Gastrocnemius medialis (tissue), 4 donors: ENCODE measurements at regions not wholly inside any gene's neighbourhood (a gene's known extent, or its start where the extent isn't known, plus 50 kb on each side); places are given as distances from the start of the nearest gene placed in this dataset.

Source experiments
- ATAC-seq, 2 donors: fragments of 150-250 bp; one replicate each; pipeline ENCODE4 v1.9.1; 2016
- DNase-seq, 2 donors: peaks; one replicate each; pipeline ENCODE4 v3.0.0-alpha.2; 2019
- H3K27ac ChIP-seq, 4 donors: fragments of 200-600 bp; sonication (generic); 1 replicate in 1 of 4; 2 replicates in 3 of 4; pipeline ENCODE4 v1.5.1; 2016 to 2018; ENCODE audit warnings: mild to moderate bottlenecking in 2 of 4, moderate library complexity in 1 of 4
- H3K27me3 ChIP-seq, 3 donors: fragments of 200-600 bp; sonication (generic) in 2 of 3; 1 replicate in 1 of 3; 2 replicates in 2 of 3; pipeline versions ENCODE4 v1.5.1 to v1.6.0; 2016 to 2019; ENCODE audit warnings: mild to moderate bottlenecking in 1 of 3, moderate library complexity in 1 of 3
- H3K36me3 ChIP-seq, 2 donors: fragments of 200-600 bp; sonication (generic) in 1 of 2; one replicate each; pipeline ENCODE4 v1.5.1; 2017 to 2018
- H3K4me1 ChIP-seq, 2 donors: fragments of 200-600 bp; sonication (generic) in 1 of 2; one replicate each; pipeline ENCODE4 v1.5.1; 2016 to 2017; ENCODE audit warnings: mild to moderate bottlenecking in 2 of 2
- H3K4me3 ChIP-seq, 4 donors: fragments of 200-600 bp; sonication (generic) in 3 of 4; 1 replicate in 1 of 4; 2 replicates in 3 of 4; pipeline ENCODE4 v1.5.1; 2016 to 2019; ENCODE audit warnings: mild to moderate bottlenecking in 2 of 4
- H3K9me3 ChIP-seq, 3 donors: fragments of 200-600 bp; sonication (generic) in 2 of 3; 1 replicate in 1 of 3; 2 replicates in 2 of 3; pipeline ENCODE4 v1.5.1; 2016 to 2019
- POLR2A ChIP-seq, 2 donors: fragments of 450-650 bp; IDR thresholded peaks; one replicate each; pipeline ENCODE4 v1.6.1; 2017; ENCODE audit warnings: antibody characterized with exemption in 2 of 2, mild to moderate bottlenecking in 2 of 2, moderate library complexity in 2 of 2
- in situ Hi-C, 4 donors: fragments of 200-750 bp; cut with MboI; loops; one replicate each; pipeline versions ENCODE4 v1.15.0 to v1.8.0; 2017; ENCODE audit warnings: low sequenced_read_pairs in 4 of 4
- intact Hi-C: fragments of 100-400 bp; cut with DNase I; formaldehyde crosslinking; loops from one replicate; pipeline ENCODE4 v1.15.1; 2023; ENCODE audit warnings: low total_unique reads
- TF ChIP-seq, protein P1 (sequence below), 5 experiments: fragments of 450-650 bp in 3 of 5; fragments of 200-600 bp in 2 of 5; sonication (generic) in 2 of 5; IDR thresholded peaks in 4 of 5; conservative IDR thresholded peaks in 1 of 5; 1 replicate in 4 of 5; 2 replicates in 1 of 5; pipeline ENCODE4 v1.5.1; 2016 to 2019; ENCODE audit warnings: antibody characterized with exemption in 5 of 5, mild to moderate bottlenecking in 3 of 5, moderate library complexity in 3 of 5

DNA sequence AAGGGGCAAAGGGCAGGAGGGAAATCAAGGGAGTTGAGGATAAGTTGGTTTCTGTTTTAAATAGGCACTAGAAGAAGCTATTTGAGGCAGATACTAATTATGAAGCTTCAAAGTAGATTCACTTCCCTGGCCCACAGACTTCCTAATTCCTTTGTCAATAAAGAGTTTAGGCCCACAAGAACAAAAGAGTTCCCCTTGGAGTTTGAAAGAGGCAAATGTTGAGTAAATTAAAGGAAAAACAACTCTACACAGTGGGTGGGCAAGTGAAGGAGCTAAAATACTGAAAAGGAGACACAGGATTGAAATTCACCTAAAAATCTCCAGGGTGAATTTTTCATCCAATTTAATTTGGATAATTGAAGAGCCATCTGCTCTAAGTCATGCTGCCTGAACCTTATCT, 411.7 kb upstream of the RORA start:
- intact Hi-C loops, result no loop called here
- in situ Hi-C loops, result no loop called here
- H3K27me3 ChIP-seq, result no peaks in the 10 kb centered on the region
- DNase-seq, result no peak
- no peak overlapping the region for H3K4me3 ChIP-seq
- TF ChIP-seq, protein P1, sequence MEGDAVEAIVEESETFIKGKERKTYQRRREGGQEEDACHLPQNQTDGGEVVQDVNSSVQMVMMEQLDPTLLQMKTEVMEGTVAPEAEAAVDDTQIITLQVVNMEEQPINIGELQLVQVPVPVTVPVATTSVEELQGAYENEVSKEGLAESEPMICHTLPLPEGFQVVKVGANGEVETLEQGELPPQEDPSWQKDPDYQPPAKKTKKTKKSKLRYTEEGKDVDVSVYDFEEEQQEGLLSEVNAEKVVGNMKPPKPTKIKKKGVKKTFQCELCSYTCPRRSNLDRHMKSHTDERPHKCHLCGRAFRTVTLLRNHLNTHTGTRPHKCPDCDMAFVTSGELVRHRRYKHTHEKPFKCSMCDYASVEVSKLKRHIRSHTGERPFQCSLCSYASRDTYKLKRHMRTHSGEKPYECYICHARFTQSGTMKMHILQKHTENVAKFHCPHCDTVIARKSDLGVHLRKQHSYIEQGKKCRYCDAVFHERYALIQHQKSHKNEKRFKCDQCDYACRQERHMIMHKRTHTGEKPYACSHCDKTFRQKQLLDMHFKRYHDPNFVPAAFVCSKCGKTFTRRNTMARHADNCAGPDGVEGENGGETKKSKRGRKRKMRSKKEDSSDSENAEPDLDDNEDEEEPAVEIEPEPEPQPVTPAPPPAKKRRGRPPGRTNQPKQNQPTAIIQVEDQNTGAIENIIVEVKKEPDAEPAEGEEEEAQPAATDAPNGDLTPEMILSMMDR (IDR thresholded peaks at IDR 0.05 in 4 of 5, conservative IDR thresholded peaks at IDR 0.05 in 1 of 5), result no peak
- no peak for TF ChIP-seq POLR2A (IDR thresholded peaks at IDR 0.05)
- H3K9me3 ChIP-seq, result no peaks in the 10 kb centered on the region
- peaks cover 6 to 15% of the 10 kb centered on the region in 2 donors for H3K4me1 ChIP-seq
- ATAC-seq, result no peak
- H3K27ac ChIP-seq, result no peak overlapping the region
- H3K36me3 ChIP-seq, result no peaks in the 10 kb centered on the region

DNA sequence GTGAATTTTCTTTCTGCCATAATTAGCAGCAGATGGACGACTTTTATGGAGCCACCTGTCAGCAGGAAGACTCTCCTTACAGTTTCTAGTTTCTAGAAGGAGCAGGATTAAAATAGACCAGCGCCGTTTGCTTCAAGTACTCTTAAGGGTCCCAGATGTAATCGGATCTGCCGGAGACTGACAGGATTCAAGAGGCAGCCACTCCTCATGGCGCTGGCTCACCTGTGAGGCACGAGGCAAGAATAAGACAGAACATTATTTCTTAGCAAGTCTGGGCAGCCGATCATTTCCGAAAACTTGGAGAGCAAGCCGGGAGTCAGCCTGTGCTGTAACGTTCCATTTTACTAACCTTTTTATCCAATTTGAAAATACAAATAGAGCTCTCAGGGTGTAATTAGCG, 410.4 kb upstream of the RORA start:
- in situ Hi-C loops, result no loop called here
- TF ChIP-seq POLR2A (IDR thresholded peaks at IDR 0.05), result no peak
- TF ChIP-seq, protein P1 (IDR thresholded peaks at IDR 0.05 in 4 of 5, conservative IDR thresholded peaks at IDR 0.05 in 1 of 5), result no peak
- Histone ChIP-seq H3K4me3 (peak overlapping the region in 1 of 4 donors; percentile 7), H3K27ac (peak overlapping the region in 2 of 4 donors; percentile 2 to 74), H3K9me3 (no peaks in the 10 kb centered on the region), H3K4me1 (peaks cover 6 to 18% of the 10 kb centered on the region in 2 donors), H3K27me3 (no peaks in the 10 kb centered on the region), H3K36me3 (no peaks in the 10 kb centered on the region)
- ATAC-seq (peak; percentile 91 to 98), DNase-seq (peak; percentile 57 to 77)
- intact Hi-C loops, result no loop called here

GRCh38 chr15:61634837-61635236, 405.7 kb upstream of the RORA start:
- ATAC-seq (no peak), DNase-seq (no peak)
- Histone ChIP-seq H3K27me3 (no peaks in the 10 kb centered on the region), H3K36me3 (no peaks in the 10 kb centered on the region), H3K4me1 (peaks cover 6 to 25% of the 10 kb centered on the region in 2 donors), H3K4me3 (no peak overlapping the region), H3K27ac (no peak overlapping the region), H3K9me3 (no peaks in the 10 kb centered on the region)
- in situ Hi-C loops (no loop called here), intact Hi-C loops (no loop called here)
- no peak for TF ChIP-seq POLR2A (IDR thresholded peaks at IDR 0.05)
- TF ChIP-seq, protein P1 (IDR thresholded peaks at IDR 0.05 in 4 of 5, conservative IDR thresholded peaks at IDR 0.05 in 1 of 5), result no peak

- Histone ChIP-seq H3K27ac (no peak overlapping the region), H3K4me1 (peaks cover 0 to 16% of the 10 kb centered on the region in 2 donors), H3K27me3 (no peaks in the 10 kb centered on the region), H3K9me3 (no peaks in the 10 kb centered on the region), H3K36me3 (no peaks in the 10 kb centered on the region), H3K4me3 (no peak overlapping the region)
- TF ChIP-seq, protein P1 (IDR thresholded peaks at IDR 0.05 in 4 of 5, conservative IDR thresholded peaks at IDR 0.05 in 1 of 5), result no peak
- TF ChIP-seq POLR2A (IDR thresholded peaks at IDR 0.05), result no peak
- DNase-seq (no peak), ATAC-seq (no peak)
- intact Hi-C loops (no loop called here), in situ Hi-C loops (no loop called here)
These were observed 404.8 kb upstream of the RORA start for GRCh38 chr15:61633951-61634350.

DNA sequence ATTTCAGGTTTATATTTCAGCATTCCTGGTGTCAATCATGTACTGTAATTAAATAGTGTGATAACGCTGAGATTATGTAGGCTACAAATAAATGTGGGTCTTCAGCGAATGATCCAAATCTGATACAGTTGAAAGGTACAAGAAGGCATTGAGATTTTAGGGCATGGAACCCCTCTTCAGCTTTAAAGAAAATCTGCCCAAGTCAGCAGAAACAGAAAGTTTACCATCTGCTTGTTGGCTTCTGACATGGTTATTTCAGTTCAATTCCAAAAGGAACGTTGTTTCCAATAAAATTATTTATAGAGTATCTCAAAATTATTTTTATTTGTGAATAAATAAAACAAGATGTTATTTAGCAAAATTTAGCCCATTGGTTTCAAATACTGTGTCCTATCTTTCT, 400.2 kb upstream of the RORA start:
- ATAC-seq, result no peak
- TF ChIP-seq, protein P1 (IDR thresholded peaks at IDR 0.05 in 4 of 5, conservative IDR thresholded peaks at IDR 0.05 in 1 of 5), result no peak
- TF ChIP-seq POLR2A (IDR thresholded peaks at IDR 0.05), result no peak
- in situ Hi-C loops, result no loop called here

More for the DNA sequence above, 400.2 kb upstream of the RORA start:
- Histone ChIP-seq H3K27me3 (no peaks in the 10 kb centered on the region), H3K4me3 (no peak overlapping the region), H3K9me3 (no peaks in the 10 kb centered on the region), H3K36me3 (no peaks in the 10 kb centered on the region), H3K27ac (no peak overlapping the region), H3K4me1 (peaks cover 5 to 15% of the 10 kb centered on the region in 2 donors)
- DNase-seq, result no peak
- intact Hi-C loops, result no loop called here
